GM19397 (cell line): ENCODE measurements at regions not wholly inside any gene's neighbourhood (a gene's known extent, or its start where the extent isn't known, plus 50 kb on each side); places are given as distances from the start of the nearest gene placed in this dataset.
"Not testable (repeated sequence)": the region's sequence is repeated elsewhere in the genome, so short reads cannot be mapped to it uniquely, and the experiment has no call there.

ENCODE experiments used
- ATAC-seq: cut with Tn5 transposase; IDR thresholded peaks from one replicate; pipeline ENCODE4 v1.9.1; 2021; ENCODE audit warnings: mild to moderate bottlenecking, moderate library complexity; ENCODE audit not compliant: unreplicated experiment

- ATAC-seq = no peak
Measured at GRCh38 chr5:51159164-51159563, 224.1 kb upstream of the ISL1 start.

GRCh38 chr5:51159606-51160005, 223.6 kb upstream of the ISL1 start:
- no peak for ATAC-seq

GRCh38 chr5:51162245-51162644, 221.0 kb upstream of the ISL1 start:
- no peak for ATAC-seq

- ATAC-seq = not testable (repeated sequence)
Measured at GRCh38 chr5:51165621-51166020, 217.6 kb upstream of the ISL1 start.

GRCh38 chr5:51172903-51173626, 210.2 kb upstream of the ISL1 start:
- no peak for ATAC-seq

- no peak for ATAC-seq
Measured at GRCh38 chr5:51181208-51181894, 201.9 kb upstream of the ISL1 start.

GRCh38 chr5:51185850-51186329, 197.4 kb upstream of the ISL1 start:
- ATAC-seq = no peak

GRCh38 chr5:51188001-51188591, 195.2 kb upstream of the ISL1 start:
- ATAC-seq = no peak

GRCh38 chr5:51194671-51195070, 188.6 kb upstream of the ISL1 start:
- ATAC-seq = no peak

GRCh38 chr5:51201024-51201423, 182.2 kb upstream of the ISL1 start:
- ATAC-seq = no peak

GRCh38 chr5:51201708-51202107, 181.5 kb upstream of the ISL1 start:
- ATAC-seq = no peak

- ATAC-seq = no peak
Measured at GRCh38 chr5:51202161-51202560, 181.1 kb upstream of the ISL1 start.

- peak; percentile 85 for ATAC-seq
Measured at GRCh38 chr5:51203598-51203997, 179.7 kb upstream of the ISL1 start.

- ATAC-seq = no peak
Measured at GRCh38 chr5:51208296-51208695, 175.0 kb upstream of the ISL1 start.

GRCh38 chr5:51214746-51215145, 168.5 kb upstream of the ISL1 start:
- ATAC-seq = no peak

- no peak for ATAC-seq
Measured at GRCh38 chr5:51225789-51226742, 157.2 kb upstream of the ISL1 start.

- no peak for ATAC-seq
Measured at GRCh38 chr5:51227963-51228470, 155.2 kb upstream of the ISL1 start.

GRCh38 chr5:51230336-51230735, 152.9 kb upstream of the ISL1 start:
- no peak for ATAC-seq

- ATAC-seq = no peak
Measured at GRCh38 chr5:51242456-51242855, 140.8 kb upstream of the ISL1 start.

- ATAC-seq = not testable (repeated sequence)
Measured at GRCh38 chr5:51250957-51251356, 132.3 kb upstream of the ISL1 start.

GRCh38 chr5:51271261-51271660, 112.0 kb upstream of the ISL1 start:
- ATAC-seq = no peak
